ENCODE measurements at regions not wholly inside any gene's neighbourhood (a gene's known extent, or its start where the extent isn't known, plus 50 kb on each side); places are given as distances from the start of the nearest gene placed in this dataset.
A peak's percentile ranks its signal among the peaks of the same experiment; 100 is the strongest.
"Not testable (repeated sequence)": the region's sequence is repeated elsewhere in the genome, so short reads cannot be mapped to it uniquely, and the experiment has no call there.

GRCh38 chr2:61643153-61643552 lies 105.0 kb upstream of the XPO1 start:
- not testable (repeated sequence) for H3K9me3 ChIP-seq (ENCODE audit: control insufficient read depth, low read length); H3K4me3 ChIP-seq (ENCODE audit: low read length); DNase-seq (ENCODE audit: low read depth); H3K27me3 ChIP-seq (replicated peaks; ENCODE audit: control insufficient read depth, insufficient read depth, low read length); H3K36me3 ChIP-seq (ENCODE audit: control insufficient read depth, insufficient read depth, low read length, severe bottlenecking); H3K4me1 ChIP-seq (ENCODE audit: control insufficient read depth, insufficient read depth, low read length); H3K9ac ChIP-seq (ENCODE audit: low read length)

- no peak for DNase-seq (ENCODE audit: low read depth)
- no peaks in the 10 kb centered on the region for H3K9me3 ChIP-seq (ENCODE audit: control insufficient read depth, low read length)
- no peaks in the 10 kb centered on the region for H3K27me3 ChIP-seq (replicated peaks; ENCODE audit: control insufficient read depth, insufficient read depth, low read length)
- H3K4me1 ChIP-seq (ENCODE audit: control insufficient read depth, insufficient read depth, low read length) = no peaks in the 10 kb centered on the region
- no peak overlapping the region for H3K9ac ChIP-seq (ENCODE audit: low read length)
- no peak overlapping the region for H3K4me3 ChIP-seq (ENCODE audit: low read length)
- no peaks in the 10 kb centered on the region for H3K36me3 ChIP-seq (ENCODE audit: control insufficient read depth, insufficient read depth, low read length, severe bottlenecking)
These were observed 102.2 kb upstream of the XPO1 start for GRCh38 chr2:61640406-61640805.

GRCh38 chr2:61639721-61640120 lies 101.6 kb upstream of the XPO1 start:
- Histone ChIP-seq H3K9me3 (ENCODE audit: control insufficient read depth, low read length) (no peaks in the 10 kb centered on the region), H3K4me1 (ENCODE audit: control insufficient read depth, insufficient read depth, low read length) (no peaks in the 10 kb centered on the region), H3K36me3 (ENCODE audit: control insufficient read depth, insufficient read depth, low read length, severe bottlenecking) (no peaks in the 10 kb centered on the region), H3K27me3 (replicated peaks; ENCODE audit: control insufficient read depth, insufficient read depth, low read length) (no peaks in the 10 kb centered on the region), H3K4me3 (ENCODE audit: low read length) (no peak overlapping the region), H3K9ac (ENCODE audit: low read length) (no peak overlapping the region)
- no peak for DNase-seq (ENCODE audit: low read depth)

- Histone ChIP-seq H3K9me3 (ENCODE audit: control insufficient read depth, low read length) (no peaks in the 10 kb centered on the region), H3K4me3 (ENCODE audit: low read length) (no peak overlapping the region), H3K27me3 (replicated peaks; ENCODE audit: control insufficient read depth, insufficient read depth, low read length) (no peaks in the 10 kb centered on the region), H3K9ac (ENCODE audit: low read length) (no peak overlapping the region), H3K36me3 (ENCODE audit: control insufficient read depth, insufficient read depth, low read length, severe bottlenecking) (no peaks in the 10 kb centered on the region), H3K4me1 (ENCODE audit: control insufficient read depth, insufficient read depth, low read length) (no peaks in the 10 kb centered on the region)
- DNase-seq (ENCODE audit: low read depth) = no peak
These were observed 98.5 kb upstream of the XPO1 start for GRCh38 chr2:61636686-61637085.

GRCh38 chr2:61634512-61634911 lies 96.4 kb upstream of the XPO1 start:
- DNase-seq (ENCODE audit: low read depth) = no peak
- no peaks in the 10 kb centered on the region for H3K27me3 ChIP-seq (replicated peaks; ENCODE audit: control insufficient read depth, insufficient read depth, low read length)
- no peaks in the 10 kb centered on the region for H3K4me1 ChIP-seq (ENCODE audit: control insufficient read depth, insufficient read depth, low read length)
- H3K4me3 ChIP-seq (ENCODE audit: low read length) = no peak overlapping the region
- no peaks in the 10 kb centered on the region for H3K9me3 ChIP-seq (ENCODE audit: control insufficient read depth, low read length)
- no peak overlapping the region for H3K9ac ChIP-seq (ENCODE audit: low read length)
- no peaks in the 10 kb centered on the region for H3K36me3 ChIP-seq (ENCODE audit: control insufficient read depth, insufficient read depth, low read length, severe bottlenecking)

GRCh38 chr2:61633250-61633649 lies 95.1 kb upstream of the XPO1 start:
- no peak overlapping the region for H3K9ac ChIP-seq (ENCODE audit: low read length)
- peak; percentile 24 for DNase-seq (ENCODE audit: low read depth)
- H3K27me3 ChIP-seq (replicated peaks; ENCODE audit: control insufficient read depth, insufficient read depth, low read length) = no peaks in the 10 kb centered on the region
- H3K4me1 ChIP-seq (ENCODE audit: control insufficient read depth, insufficient read depth, low read length) = no peaks in the 10 kb centered on the region
- no peak overlapping the region for H3K4me3 ChIP-seq (ENCODE audit: low read length)
- no peaks in the 10 kb centered on the region for H3K9me3 ChIP-seq (ENCODE audit: control insufficient read depth, low read length)
- no peaks in the 10 kb centered on the region for H3K36me3 ChIP-seq (ENCODE audit: control insufficient read depth, insufficient read depth, low read length, severe bottlenecking)

- H3K4me1 ChIP-seq (ENCODE audit: control insufficient read depth, insufficient read depth, low read length) = no peaks in the 10 kb centered on the region
- DNase-seq (ENCODE audit: low read depth) = no peak
- no peaks in the 10 kb centered on the region for H3K9me3 ChIP-seq (ENCODE audit: control insufficient read depth, low read length)
- H3K4me3 ChIP-seq (ENCODE audit: low read length) = no peak overlapping the region
- H3K27me3 ChIP-seq (replicated peaks; ENCODE audit: control insufficient read depth, insufficient read depth, low read length) = no peaks in the 10 kb centered on the region
- no peak overlapping the region for H3K9ac ChIP-seq (ENCODE audit: low read length)
- no peaks in the 10 kb centered on the region for H3K36me3 ChIP-seq (ENCODE audit: control insufficient read depth, insufficient read depth, low read length, severe bottlenecking)
These were observed 94.4 kb upstream of the XPO1 start for GRCh38 chr2:61632276-61633169.

- DNase-seq (ENCODE audit: low read depth) = no peak
- Histone ChIP-seq H3K9me3 (ENCODE audit: control insufficient read depth, low read length) (no peaks in the 10 kb centered on the region), H3K4me1 (ENCODE audit: control insufficient read depth, insufficient read depth, low read length) (no peaks in the 10 kb centered on the region), H3K9ac (ENCODE audit: low read length) (no peak overlapping the region), H3K27me3 (replicated peaks; ENCODE audit: control insufficient read depth, insufficient read depth, low read length) (peaks cover 4% of the 10 kb centered on the region), H3K36me3 (ENCODE audit: control insufficient read depth, insufficient read depth, low read length, severe bottlenecking) (no peaks in the 10 kb centered on the region), H3K4me3 (ENCODE audit: low read length) (no peak overlapping the region)
These were observed 93.2 kb upstream of the XPO1 start for GRCh38 chr2:61631321-61631720.

GRCh38 chr2:61626827-61627226 lies 88.7 kb upstream of the XPO1 start:
- Histone ChIP-seq H3K36me3 (ENCODE audit: control insufficient read depth, insufficient read depth, low read length, severe bottlenecking) (no peaks in the 10 kb centered on the region), H3K27me3 (replicated peaks; ENCODE audit: control insufficient read depth, insufficient read depth, low read length) (peaks cover 5% of the 10 kb centered on the region), H3K4me1 (ENCODE audit: control insufficient read depth, insufficient read depth, low read length) (no peaks in the 10 kb centered on the region), H3K9ac (ENCODE audit: low read length) (no peak overlapping the region), H3K9me3 (ENCODE audit: control insufficient read depth, low read length) (no peaks in the 10 kb centered on the region), H3K4me3 (ENCODE audit: low read length) (no peak overlapping the region)
- DNase-seq (ENCODE audit: low read depth) = no peak

GRCh38 chr2:61623747-61624146 lies 85.6 kb upstream of the XPO1 start:
- Histone ChIP-seq H3K9me3 (ENCODE audit: control insufficient read depth, low read length) (no peaks in the 10 kb centered on the region), H3K27me3 (replicated peaks; ENCODE audit: control insufficient read depth, insufficient read depth, low read length) (peaks cover 5% of the 10 kb centered on the region), H3K4me1 (ENCODE audit: control insufficient read depth, insufficient read depth, low read length) (peaks cover 9% of the 10 kb centered on the region), H3K36me3 (ENCODE audit: control insufficient read depth, insufficient read depth, low read length, severe bottlenecking) (no peaks in the 10 kb centered on the region), H3K9ac (ENCODE audit: low read length) (no peak overlapping the region), H3K4me3 (ENCODE audit: low read length) (no peak overlapping the region)
- no peak for DNase-seq (ENCODE audit: low read depth)

- H3K4me3 ChIP-seq (ENCODE audit: low read length) = no peak overlapping the region
- DNase-seq (ENCODE audit: low read depth) = peak; percentile 70
These were observed 82.3 kb upstream of the XPO1 start for GRCh38 chr2:61620244-61621159.

More at GRCh38 chr2:61620244-61621159, 82.3 kb upstream of the XPO1 start:
- H3K27me3 ChIP-seq (replicated peaks; ENCODE audit: control insufficient read depth, insufficient read depth, low read length) = peaks cover 7% of the 10 kb centered on the region
- H3K9me3 ChIP-seq (ENCODE audit: control insufficient read depth, low read length) = no peaks in the 10 kb centered on the region
- H3K4me1 ChIP-seq (ENCODE audit: control insufficient read depth, insufficient read depth, low read length) = peaks cover 9% of the 10 kb centered on the region
- H3K9ac ChIP-seq (ENCODE audit: low read length) = no peak overlapping the region
- no peaks in the 10 kb centered on the region for H3K36me3 ChIP-seq (ENCODE audit: control insufficient read depth, insufficient read depth, low read length, severe bottlenecking)
